AG08395 (cell line): ENCODE measurements at regions not wholly inside any gene's neighbourhood (a gene's known extent, or its start where the extent isn't known, plus 50 kb on each side); places are given as distances from the start of the nearest gene placed in this dataset.
"Not testable (repeated sequence)": the region's sequence is repeated elsewhere in the genome, so short reads cannot be mapped to it uniquely, and the experiment has no call there.

Source experiments
- DNase-seq: peaks from one replicate; pipeline ENCODE4 v3.0.0; 2012; ENCODE audit warnings: mixed read lengths, low spot score

- no peak for DNase-seq
Observed at GRCh38 chr5:17400724-17401469, 97.1 kb upstream of the TAF11L2 start.

- no peak for DNase-seq
Observed at GRCh38 chr5:17401470-17402288, 96.4 kb upstream of the TAF11L2 start.

GRCh38 chr5:17402289-17403121 is 95.5 kb upstream of the TAF11L2 start:
- no peak for DNase-seq

GRCh38 chr5:17403695-17404490 is 94.1 kb upstream of the TAF11L2 start:
- DNase-seq, result no peak

- no peak for DNase-seq
Observed at GRCh38 chr5:17405976-17406375, 92.1 kb upstream of the TAF11L2 start.

- DNase-seq, result no peak
Observed at GRCh38 chr5:17406423-17406838, 91.6 kb upstream of the TAF11L2 start.

- no peak for DNase-seq
Observed at GRCh38 chr5:17411436-17412402, 86.3 kb upstream of the TAF11L2 start.

- DNase-seq, result no peak
Observed at GRCh38 chr5:17412760-17413671, 85.0 kb upstream of the TAF11L2 start.

- DNase-seq, result no peak
Observed at GRCh38 chr5:17413691-17414090, 84.3 kb upstream of the TAF11L2 start.

- no peak for DNase-seq
Observed at GRCh38 chr5:17415321-17415758, 82.7 kb upstream of the TAF11L2 start.

- DNase-seq, result not testable (repeated sequence)
Observed at GRCh38 chr5:17416374-17416773, 81.7 kb upstream of the TAF11L2 start.

- no peak for DNase-seq
Observed at GRCh38 chr5:17424674-17425073, 73.4 kb upstream of the TAF11L2 start.

- DNase-seq, result no peak
Observed at GRCh38 chr5:17425385-17426070, 72.5 kb upstream of the TAF11L2 start.

GRCh38 chr5:17426104-17426749 is 71.8 kb upstream of the TAF11L2 start:
- no peak for DNase-seq

GRCh38 chr5:17428176-17428800 is 69.7 kb upstream of the TAF11L2 start:
- DNase-seq, result no peak

- DNase-seq, result no peak
Observed at GRCh38 chr5:17429353-17429752, 68.7 kb upstream of the TAF11L2 start.

GRCh38 chr5:17430241-17430640 is 67.8 kb upstream of the TAF11L2 start:
- no peak for DNase-seq
